Choroid plexus epithelial cell (primary cell): ENCODE measurements at regions not wholly inside any gene's neighbourhood (a gene's known extent, or its start where the extent isn't known, plus 50 kb on each side); places are given as distances from the start of the nearest gene placed in this dataset.
"Not testable (repeated sequence)": the region's sequence is repeated elsewhere in the genome, so short reads cannot be mapped to it uniquely, and the experiment has no call there.

Experiments used
- DNase-seq: peaks from one replicate; pipeline ENCODE4 v3.0.0-alpha.2; 2010; ENCODE audit warnings: low read depth
- H3K4me3 ChIP-seq: 2 replicates; pipeline ENCODE4 v1.5.1; 2011; ENCODE audit warnings: low read depth, mild to moderate bottlenecking, control low read depth, low read length, moderate library complexity
- TF ChIP-seq, protein P1 (sequence below): conservative IDR thresholded peaks from 2 replicates; pipeline ENCODE4 v1.5.1; 2011; ENCODE audit warnings: low read depth, mild to moderate bottlenecking, control low read depth, inconsistent platforms, low read length, moderate library complexity

DNA sequence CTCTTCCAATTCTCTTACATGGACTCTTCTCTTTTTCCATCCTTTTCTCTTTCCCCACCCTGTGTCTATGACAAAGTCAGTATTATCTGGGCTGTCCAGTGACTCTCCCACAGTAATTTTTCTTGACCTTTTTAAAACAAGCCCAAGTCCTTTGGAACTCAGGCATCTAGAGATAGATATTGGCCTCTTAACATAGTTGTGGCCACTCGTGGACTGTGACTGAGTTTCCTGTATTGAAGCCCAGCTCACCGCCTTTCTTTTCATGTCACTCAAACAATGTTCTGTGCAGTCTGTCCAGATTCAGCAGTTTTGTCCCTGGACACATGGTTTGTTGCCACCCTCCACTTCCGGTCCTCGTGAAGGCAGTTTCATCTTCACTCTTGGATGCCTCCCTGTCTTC, 110.9 kb upstream of the CDC14C start:
- TF ChIP-seq, protein P1, sequence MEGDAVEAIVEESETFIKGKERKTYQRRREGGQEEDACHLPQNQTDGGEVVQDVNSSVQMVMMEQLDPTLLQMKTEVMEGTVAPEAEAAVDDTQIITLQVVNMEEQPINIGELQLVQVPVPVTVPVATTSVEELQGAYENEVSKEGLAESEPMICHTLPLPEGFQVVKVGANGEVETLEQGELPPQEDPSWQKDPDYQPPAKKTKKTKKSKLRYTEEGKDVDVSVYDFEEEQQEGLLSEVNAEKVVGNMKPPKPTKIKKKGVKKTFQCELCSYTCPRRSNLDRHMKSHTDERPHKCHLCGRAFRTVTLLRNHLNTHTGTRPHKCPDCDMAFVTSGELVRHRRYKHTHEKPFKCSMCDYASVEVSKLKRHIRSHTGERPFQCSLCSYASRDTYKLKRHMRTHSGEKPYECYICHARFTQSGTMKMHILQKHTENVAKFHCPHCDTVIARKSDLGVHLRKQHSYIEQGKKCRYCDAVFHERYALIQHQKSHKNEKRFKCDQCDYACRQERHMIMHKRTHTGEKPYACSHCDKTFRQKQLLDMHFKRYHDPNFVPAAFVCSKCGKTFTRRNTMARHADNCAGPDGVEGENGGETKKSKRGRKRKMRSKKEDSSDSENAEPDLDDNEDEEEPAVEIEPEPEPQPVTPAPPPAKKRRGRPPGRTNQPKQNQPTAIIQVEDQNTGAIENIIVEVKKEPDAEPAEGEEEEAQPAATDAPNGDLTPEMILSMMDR: no peak
- no peak for DNase-seq
- no peak overlapping the region for H3K4me3 ChIP-seq

DNA sequence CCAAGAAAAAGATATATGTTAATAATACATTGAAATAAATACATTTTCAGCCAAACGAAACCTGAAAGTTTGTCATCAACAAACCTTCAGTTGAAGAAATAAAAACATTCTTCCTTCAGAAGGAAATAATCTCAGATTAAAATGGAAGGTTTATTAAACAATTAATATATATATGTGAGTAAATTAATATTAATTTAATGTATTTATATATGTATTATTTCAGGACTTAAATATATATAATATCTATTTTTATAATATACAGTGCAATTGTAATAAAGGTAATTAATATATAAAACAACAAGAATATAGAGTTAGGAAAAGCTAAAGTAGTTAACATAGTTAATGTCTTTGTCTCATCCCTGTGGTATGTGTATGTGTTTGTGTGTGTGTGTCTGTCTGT, 102.2 kb upstream of the CDC14C start:
- DNase-seq: no peak
- TF ChIP-seq, protein P1: no peak
- no peak overlapping the region for H3K4me3 ChIP-seq

DNA sequence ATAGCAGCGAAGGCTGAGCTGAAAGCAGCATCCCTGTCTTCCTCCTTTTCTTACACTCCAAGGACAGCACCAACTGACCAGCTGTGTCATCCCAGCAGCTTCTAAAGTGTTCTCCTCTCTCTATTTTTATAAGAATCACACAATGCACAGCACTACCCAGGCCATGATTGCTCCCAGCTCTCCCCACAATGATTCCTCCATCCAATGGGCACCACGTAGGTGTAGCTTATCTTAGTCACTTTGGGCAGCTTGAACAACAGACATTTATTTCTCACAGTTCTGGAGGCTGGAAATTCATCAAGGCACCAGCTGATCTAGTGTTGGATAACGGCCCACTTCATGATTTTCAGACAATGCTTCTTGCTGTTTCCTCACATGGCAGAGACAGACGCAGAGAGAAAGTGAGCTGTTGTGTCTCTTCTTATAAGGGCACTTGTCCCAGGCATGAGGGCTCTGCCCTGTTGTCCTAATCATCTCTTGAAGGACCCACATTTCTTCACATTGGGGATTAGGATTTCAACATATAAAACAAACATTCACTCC, 92.0 kb upstream of the CDC14C start:
- no peak for DNase-seq
- no peak overlapping the region for H3K4me3 ChIP-seq
- TF ChIP-seq, protein P1: no peak

DNA sequence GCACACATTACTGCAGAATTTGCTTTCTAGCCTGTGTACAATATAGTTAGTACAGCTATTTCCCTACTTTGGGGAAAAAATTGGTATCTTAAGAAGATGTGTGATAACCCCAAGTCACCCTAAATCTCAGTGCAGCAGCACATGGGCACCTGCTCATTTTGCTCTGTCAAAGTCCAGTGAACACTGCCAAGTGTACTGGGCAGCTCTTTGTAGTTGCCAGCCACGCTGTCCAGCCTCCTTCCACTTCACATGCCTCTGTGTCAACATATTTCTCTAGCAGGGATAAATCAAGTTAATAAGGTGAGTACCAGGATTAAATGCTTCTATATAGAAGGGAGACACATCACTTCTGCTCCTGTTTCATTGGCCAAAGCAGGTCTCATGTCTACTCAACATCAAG, 87.1 kb upstream of the CDC14C start:
- TF ChIP-seq, protein P1: no peak
- no peak for DNase-seq
- no peak overlapping the region for H3K4me3 ChIP-seq

DNA sequence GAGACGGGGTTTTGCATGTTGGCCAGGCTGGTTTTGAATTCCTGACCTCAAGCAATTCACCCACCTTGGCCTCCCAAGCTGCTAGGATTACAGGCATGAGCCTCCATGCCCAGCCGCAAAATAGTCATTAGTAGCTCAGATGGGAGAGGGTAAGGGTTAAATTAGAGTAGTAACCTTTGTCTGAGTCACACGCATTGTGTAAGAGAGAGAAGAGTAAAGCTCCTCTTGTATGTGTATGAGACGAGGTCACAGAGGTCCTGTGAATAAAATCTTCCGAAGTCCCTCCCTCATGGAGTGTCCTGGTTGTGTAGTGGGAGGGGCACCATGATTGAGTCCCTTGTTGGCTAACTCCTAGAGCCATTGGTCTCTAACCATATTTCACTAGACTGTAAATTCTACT, 85.2 kb upstream of the CDC14C start:
- TF ChIP-seq, protein P1: no peak
- no peak overlapping the region for H3K4me3 ChIP-seq
- no peak for DNase-seq

DNA sequence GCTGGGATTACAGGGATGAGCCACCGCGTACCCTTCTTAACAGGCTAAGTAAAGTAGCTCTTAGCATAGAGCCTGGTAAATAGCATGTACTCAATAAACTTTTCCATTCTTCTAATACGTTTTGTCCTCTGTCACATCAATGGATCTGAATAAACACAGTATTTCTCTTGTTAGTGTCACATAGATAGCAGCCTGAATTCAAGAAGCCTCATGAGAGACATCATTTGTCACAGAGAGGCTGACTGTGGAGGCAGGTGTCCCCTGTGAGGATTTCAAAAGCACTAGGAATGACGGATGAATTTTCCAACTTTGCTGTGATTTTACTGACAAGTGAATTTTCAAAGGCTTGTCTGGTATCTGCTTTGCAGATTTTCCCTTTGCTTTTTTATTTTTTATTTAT, 82.6 kb upstream of the CDC14C start:
- TF ChIP-seq, protein P1: no peak
- no peak for DNase-seq

DNA sequence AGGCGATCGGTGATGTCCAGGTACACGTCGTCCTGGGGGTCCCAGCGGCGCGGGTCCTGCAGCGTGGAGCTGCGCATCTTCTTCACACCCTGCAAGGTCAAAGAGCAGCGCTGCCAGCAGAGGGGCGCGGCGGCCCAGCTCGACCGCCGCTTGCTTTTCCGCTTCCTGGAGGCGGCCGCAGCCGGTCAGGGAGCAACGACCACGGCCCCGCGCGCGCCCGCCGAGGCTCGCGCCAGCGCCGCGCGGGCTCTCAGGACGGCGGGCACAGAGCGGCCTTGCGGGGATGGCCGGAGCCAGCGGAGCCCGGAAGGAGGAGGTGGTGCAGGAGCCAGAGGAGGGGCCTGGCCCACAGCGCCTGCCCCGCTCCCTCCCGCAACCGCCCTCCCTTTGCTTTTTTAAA, 76.4 kb upstream of the CDC14C start:
- DNase-seq: no peak
- H3K4me3 ChIP-seq: no peak overlapping the region
- TF ChIP-seq, protein P1: no peak

More for the DNA sequence above, 82.6 kb upstream of the CDC14C start:
- H3K4me3 ChIP-seq: no peak overlapping the region

DNA sequence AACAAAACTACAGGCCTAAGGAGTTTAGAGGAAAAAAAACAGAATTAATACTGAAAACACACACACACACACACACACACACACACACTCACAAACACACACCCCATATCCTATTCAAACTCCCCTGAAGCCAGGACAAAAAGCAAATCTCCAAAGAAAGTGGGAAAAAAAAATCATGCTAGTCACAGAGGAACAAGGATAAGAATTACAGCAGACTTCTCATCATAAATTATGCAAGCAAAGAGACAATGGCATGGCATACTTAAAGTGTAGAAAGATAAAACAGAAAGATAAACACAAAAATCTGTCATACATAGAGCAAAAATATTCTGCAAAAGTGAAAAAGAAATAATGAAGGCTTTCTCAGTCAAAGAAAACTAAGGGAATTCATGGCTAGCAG, 63.9 kb upstream of the CDC14C start:
- H3K4me3 ChIP-seq, DNase-seq: not testable (repeated sequence)
